Kidney epithelial cell (primary cell): ENCODE measurements at regions not wholly inside any gene's neighbourhood (a gene's known extent, or its start where the extent isn't known, plus 50 kb on each side); places are given as distances from the start of the nearest gene placed in this dataset.

ENCODE experiments used
- DNase-seq: peaks from one replicate; pipeline ENCODE4 v3.0.0-alpha.2; 2010; ENCODE audit warnings: low read depth
- H3K27me3 ChIP-seq: 2 replicates; pipeline ENCODE4 v1.6.0; 2011; ENCODE audit warnings: low read length; ENCODE audit not compliant: control insufficient read depth, insufficient read depth
- H3K36me3 ChIP-seq: 2 replicates; pipeline ENCODE4 v1.5.1; 2011; ENCODE audit warnings: low read length; ENCODE audit not compliant: control insufficient read depth, insufficient read depth
- H3K4me3 ChIP-seq: 2 replicates; pipeline ENCODE4 v1.5.1; 2011; ENCODE audit warnings: low read depth, mild to moderate bottlenecking, control low read depth, low read length
- TF ChIP-seq, protein P1 (sequence below): IDR thresholded peaks from 2 replicates; pipeline ENCODE4 v1.5.1; 2011; ENCODE audit warnings: mild to moderate bottlenecking, moderate library complexity, low read length, control low read depth, inconsistent platforms; ENCODE audit not compliant: insufficient read depth, poor library complexity, severe bottlenecking

- TF ChIP-seq, protein P1, sequence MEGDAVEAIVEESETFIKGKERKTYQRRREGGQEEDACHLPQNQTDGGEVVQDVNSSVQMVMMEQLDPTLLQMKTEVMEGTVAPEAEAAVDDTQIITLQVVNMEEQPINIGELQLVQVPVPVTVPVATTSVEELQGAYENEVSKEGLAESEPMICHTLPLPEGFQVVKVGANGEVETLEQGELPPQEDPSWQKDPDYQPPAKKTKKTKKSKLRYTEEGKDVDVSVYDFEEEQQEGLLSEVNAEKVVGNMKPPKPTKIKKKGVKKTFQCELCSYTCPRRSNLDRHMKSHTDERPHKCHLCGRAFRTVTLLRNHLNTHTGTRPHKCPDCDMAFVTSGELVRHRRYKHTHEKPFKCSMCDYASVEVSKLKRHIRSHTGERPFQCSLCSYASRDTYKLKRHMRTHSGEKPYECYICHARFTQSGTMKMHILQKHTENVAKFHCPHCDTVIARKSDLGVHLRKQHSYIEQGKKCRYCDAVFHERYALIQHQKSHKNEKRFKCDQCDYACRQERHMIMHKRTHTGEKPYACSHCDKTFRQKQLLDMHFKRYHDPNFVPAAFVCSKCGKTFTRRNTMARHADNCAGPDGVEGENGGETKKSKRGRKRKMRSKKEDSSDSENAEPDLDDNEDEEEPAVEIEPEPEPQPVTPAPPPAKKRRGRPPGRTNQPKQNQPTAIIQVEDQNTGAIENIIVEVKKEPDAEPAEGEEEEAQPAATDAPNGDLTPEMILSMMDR: no peak
Observed at GRCh38 chr15:93662162-93662885, 569.0 kb upstream of the MCTP2 start.

DNA sequence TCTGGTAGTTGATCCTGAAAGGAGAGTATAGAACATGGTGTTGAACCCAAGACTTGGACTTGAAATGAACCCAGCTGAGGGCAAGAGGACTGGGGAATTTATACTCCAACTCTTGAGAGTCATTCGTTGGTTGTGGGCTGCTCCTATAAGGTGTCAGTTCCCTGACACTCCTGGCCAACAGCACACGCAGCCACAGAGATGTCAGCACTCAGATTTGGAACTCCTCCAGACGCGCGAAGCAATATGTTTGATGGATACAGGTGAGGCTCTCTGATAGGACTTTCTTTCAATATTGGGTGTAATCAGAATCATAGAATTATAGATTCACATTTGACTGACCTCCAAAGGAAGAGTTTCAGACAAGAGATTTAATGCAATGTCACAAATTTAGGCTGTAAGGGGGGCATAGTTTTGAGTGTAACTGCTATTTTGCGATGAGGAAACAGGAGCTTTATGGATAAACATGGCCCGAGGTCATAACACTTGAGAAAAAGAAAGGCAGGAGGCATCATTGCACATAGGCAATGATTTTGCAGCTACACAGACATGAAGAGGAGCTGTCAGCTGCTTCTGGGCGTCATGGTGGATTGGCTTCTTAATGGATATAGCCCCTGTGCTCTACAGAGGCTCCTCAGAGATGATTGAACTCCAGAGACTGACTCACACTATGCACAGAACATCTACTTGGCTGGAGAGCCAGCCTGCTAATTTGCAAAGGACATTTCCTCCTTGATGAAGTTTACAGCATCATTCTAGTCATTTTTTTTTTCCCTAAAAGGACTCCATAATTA is 569.2 kb upstream of the RGMA start:
- no peaks in the 10 kb centered on the region for H3K27me3 ChIP-seq
- no peaks in the 10 kb centered on the region for H3K36me3 ChIP-seq
- H3K4me3 ChIP-seq: no peak overlapping the region
- TF ChIP-seq, protein P1: no peak
- no peak for DNase-seq

More at GRCh38 chr15:93662162-93662885, 569.0 kb upstream of the MCTP2 start:
- Histone ChIP-seq H3K27me3 (no peaks in the 10 kb centered on the region), H3K36me3 (no peaks in the 10 kb centered on the region), H3K4me3 (no peak overlapping the region)
- no peak for DNase-seq

GRCh38 chr15:93656041-93656440 is 567.0 kb upstream of the RGMA start:
- H3K4me3 ChIP-seq: no peak overlapping the region
- no peak for DNase-seq
- H3K27me3 ChIP-seq: no peaks in the 10 kb centered on the region
- H3K36me3 ChIP-seq: no peaks in the 10 kb centered on the region
- TF ChIP-seq, protein P1: no peak

- Histone ChIP-seq H3K36me3 (no peaks in the 10 kb centered on the region), H3K4me3 (no peak overlapping the region), H3K27me3 (no peaks in the 10 kb centered on the region)
- TF ChIP-seq, protein P1: no peak
- DNase-seq: no peak
Observed at GRCh38 chr15:93649691-93650235, 560.8 kb upstream of the RGMA start.

DNA sequence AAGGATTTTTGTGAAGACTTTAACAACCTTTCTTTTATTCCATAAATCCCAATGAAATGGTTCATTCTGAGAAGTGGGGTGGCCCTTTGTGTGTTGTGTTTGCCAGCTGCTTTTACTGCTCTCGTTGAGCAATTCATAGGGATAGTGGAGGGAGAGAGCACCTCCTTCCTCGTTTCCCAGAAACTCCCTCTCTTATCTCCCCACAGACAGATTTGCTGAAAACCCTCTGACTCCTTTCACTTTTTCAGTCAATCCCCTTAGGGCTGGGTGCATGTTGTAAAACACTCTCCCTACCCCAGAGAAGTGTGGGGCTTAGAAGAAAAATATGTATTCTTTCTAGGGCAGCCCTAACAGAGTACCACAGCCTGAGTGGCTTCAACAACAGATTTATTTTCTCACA is 557.2 kb upstream of the RGMA start:
- no peaks in the 10 kb centered on the region for H3K27me3 ChIP-seq
- no peaks in the 10 kb centered on the region for H3K36me3 ChIP-seq
- TF ChIP-seq, protein P1: no peak
- H3K4me3 ChIP-seq: no peak overlapping the region
- no peak for DNase-seq
